Endothelial cell of hepatic sinusoid (primary cell): ENCODE measurements at regions not wholly inside any gene's neighbourhood (a gene's known extent, or its start where the extent isn't known, plus 50 kb on each side); places are given as distances from the start of the nearest gene placed in this dataset.
"Not testable (repeated sequence)": the region's sequence is repeated elsewhere in the genome, so short reads cannot be mapped to it uniquely, and the experiment has no call there.

Source experiments
- in situ Hi-C: cut with HindIII; loops from 2 replicates; pipeline ENCODE4 v1.10.0; 2017; ENCODE audit warnings: low sequenced_read_pairs

DNA sequence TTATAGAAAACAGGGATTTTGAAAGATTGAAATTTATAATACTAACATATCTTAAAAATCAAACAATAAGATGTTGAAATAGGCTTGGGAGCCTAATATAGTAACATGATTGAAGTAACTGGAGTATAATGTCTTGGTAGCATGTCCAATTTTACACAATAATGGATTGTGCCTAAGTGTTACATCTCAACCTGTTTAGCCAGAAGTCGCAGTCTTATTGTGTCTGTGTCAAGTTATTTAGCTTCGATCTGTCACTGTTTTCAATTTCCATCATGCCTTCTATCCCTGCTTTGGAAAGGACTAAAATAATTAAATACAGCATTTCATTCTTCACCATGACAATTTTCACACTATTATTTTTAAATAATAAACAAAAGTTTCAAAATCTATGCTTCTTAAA, 1352.2 kb downstream of the SI start:
- in situ Hi-C loops, result no loop called here

DNA sequence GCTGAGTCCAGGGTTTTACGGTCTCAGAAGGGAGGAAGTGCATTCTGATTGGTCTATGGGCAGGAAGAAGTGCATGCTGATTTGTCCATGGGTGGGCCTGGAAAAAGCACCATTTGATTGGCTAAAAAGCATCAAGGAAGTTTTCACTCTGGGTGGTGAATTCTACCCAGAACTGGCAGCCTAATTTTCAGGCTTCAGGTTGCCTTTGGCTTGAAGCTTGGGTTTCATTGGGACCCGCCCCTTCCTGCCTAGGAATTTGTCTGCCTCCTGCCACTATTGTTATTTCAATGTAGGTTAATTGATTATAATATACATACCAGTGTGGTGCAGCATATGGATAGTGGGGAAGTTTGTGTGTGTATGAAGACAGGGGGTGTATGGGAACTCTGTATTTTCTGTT, 1355.9 kb downstream of the SI start:
- in situ Hi-C loops, result no loop called here

DNA sequence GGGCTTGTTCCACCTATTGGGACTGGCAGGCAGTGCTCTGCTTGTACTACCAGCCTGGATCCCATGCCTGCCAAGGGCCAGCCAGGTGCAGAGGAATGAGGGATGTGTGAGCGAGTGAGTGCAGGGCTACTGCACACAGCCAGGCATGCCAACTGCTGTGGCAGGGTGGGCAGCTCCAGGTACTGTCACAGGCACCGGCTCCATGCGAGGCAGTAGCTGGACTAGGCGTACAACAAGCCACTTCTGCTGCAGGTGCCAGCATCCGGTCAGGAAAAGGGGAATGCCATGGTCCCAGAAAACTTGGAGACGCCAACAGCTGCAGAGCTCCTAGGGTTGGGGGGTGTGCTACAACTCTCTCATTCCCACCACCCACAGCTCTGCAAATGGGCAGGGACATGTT, 1356.7 kb downstream of the SI start:
- in situ Hi-C loops, result no loop called here

DNA sequence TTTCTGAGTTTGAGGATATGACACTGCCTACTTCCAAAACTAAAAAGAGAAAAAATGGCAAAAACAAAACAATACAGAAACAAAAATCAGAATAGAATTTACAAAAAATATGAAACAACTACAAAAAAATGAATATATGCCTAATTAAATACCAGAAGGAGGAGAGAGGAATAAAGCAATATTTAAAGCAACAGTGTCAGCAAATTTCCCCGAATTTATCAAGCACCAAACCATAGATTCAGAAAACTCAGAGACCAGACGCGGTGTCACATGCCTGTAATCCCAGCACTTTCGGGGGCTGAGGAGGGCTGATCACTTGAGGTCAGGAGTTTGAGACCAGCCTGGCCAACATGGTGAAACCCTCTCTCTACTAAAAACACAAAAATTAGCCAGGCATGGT, 1360.9 kb downstream of the SI start:
- in situ Hi-C loops, result no loop called here

DNA sequence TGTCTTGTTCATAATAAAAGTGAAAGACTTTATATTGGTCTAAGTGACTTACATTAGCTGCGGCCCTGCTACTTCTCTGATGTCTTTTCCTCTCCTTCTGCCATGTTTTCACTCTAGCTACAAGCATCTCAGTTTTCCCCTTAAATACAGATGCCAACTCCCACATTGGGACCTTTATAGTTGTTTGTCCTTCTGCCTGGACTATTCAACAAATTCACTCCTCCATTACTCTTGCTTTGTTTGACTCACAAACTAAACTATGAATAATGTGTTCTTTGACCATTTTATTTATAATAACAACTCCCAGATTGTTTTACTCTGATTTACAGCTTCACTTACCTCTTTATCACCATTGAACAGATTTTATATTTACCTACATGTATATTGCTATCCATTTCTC, 1369.9 kb downstream of the SI start:
- in situ Hi-C loops, result no loop called here

DNA sequence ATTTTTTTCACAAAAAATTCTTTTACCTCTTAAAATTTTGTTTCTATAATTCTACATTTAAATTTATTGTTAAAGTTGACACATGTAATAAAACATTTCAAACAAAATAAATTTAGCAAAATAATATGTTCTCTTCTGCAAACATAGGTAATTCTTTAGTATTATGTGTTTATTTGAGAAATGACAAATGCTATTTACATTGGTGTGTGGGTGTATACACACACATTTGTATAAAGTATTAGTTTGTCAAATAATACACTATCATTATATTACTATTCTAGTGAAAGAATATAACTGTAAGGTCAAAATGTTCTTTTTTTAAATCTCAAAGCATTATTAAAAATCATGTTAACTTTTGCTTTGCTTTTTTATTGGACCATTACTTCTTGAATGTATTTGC, 1370.6 kb downstream of the SI start:
- in situ Hi-C loops, result no loop called here

DNA sequence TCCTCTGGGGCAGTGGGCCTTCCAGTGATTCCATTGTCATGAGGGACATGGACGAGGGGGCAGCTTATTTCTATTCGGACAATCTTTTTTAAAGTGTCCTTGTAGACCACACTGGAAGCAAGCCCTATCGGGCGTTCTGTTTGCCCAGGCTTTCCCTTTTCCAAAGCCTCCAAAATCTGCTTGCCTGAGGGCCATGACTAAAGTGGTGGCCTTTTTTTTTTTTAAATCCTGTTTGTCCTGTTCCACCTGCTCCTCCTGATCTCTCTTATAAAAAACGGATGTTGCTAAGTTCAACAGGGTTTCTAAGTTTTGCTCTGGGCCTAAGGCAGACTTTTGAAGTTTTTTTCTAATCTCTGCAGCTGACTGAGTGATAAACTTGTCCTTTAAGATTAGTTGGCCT, 1380.1 kb downstream of the SI start:
- in situ Hi-C loops, result not testable (repeated sequence)

DNA sequence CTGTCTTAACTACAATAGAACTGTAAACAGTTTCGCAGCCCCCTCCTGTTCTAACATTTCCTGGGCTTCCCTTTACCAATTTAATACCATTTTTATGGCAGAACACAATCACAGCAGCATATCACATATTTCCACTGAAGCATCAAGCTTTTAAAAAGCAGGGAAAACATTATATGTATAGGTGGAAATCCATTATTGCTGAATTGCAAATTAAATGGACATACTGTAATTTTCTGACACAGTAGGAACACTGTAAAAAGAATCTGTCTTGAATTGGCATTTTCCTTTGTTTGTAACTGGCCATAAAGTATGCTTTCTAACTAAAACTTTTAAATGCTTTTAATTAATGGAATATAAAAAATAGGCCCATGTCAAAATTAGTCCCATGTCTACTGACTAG, 1385.8 kb downstream of the SI start:
- in situ Hi-C loops, result no loop called here

DNA sequence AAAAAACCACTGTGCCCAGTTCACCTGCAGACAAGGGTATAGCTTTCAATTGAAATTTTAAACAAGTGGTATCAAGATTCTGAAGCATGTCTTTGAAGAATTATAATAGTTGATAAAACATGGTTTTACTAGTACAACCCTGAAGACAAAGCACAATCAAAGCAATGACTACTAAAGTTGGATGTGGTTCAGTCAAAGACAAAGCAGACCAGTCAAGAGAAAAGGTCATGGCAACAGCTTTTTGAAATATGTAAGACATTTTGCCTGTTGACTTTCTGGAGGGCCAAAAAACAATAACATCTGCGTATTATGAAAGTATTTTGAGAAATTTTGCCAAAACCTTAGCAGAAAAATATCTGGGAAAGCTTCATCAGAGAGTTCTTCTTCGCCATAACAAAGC, 1393.6 kb downstream of the SI start:
- in situ Hi-C loops, result no loop called here

DNA sequence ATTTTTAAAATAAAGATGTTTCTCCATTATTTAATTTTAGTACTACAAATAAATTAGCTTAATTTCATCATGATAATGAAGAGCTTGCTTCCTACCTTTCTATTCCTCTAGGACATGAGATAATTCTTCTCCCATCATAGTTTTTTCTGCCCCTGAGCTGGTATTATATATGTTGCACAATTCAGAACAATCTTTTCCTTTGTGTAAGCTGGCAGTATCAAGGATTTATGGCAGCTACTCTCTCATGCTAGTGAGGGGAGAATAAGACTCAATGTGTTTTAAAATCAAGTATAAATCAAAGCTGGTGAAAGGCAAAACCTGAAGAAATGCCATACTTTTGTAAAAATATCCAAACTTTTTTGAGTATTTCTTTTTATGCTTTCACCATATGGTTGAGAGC, 1405.3 kb downstream of the SI start:
- in situ Hi-C loops, result no loop called here

DNA sequence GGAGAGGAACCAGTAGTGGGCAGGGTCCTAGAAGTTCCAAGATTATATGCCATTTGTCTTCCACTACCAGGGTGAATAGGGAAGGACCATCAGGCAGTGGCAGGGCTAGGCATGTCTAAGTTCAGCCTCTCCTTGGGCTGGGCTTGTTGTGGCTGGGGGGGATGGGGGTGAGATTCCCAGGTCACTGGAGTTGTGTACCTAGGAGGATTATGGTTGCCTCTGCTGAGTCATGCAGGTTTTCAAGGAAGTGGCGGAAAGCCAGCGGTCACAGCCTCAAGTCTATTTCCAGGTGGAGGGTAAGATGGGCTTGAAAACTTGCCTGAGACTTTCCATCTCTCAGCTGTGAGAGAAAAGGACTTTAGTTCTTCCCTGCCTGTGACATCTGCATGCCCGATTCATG, 1407.1 kb downstream of the SI start:
- in situ Hi-C loops, result no loop called here

DNA sequence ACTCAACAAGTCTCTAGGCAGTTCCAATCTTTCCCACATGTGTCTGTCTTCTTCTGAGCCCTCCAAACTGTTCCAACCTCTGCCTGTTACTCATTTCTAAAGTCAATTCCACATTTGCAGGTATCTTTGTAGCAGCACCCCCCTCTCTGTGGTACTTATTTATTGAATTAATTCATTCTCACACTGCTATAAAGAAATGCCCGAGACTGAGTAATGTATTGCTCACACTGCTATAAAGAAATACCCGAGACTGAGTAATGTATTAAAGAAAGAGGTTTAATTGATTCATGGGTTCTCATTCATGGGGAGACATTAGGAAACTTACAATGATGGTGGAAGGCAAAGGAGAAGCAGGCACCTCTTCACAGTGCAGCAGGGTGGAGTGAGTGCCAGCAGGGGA, 1413.8 kb downstream of the SI start:
- in situ Hi-C loops, result no loop called here

DNA sequence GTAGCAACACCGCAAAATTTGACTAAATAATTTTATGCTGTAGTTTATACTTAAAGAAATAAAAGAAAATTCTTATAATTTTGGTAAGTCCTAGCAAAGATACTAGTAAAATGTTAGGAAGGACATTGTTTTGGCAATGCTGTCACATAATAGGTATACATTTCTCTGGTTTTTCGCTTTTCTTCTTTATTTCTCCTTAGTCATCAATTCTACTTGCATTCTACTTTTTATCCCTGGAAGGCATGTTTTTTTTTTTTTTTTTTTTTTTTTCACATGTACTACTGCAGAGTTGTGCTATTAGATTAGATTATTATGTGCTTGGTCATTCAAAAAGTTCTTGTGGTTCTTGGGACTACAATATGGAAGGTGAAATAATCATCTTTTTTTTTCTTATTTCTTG, 1421.2 kb downstream of the SI start:
- in situ Hi-C loops, result no loop called here

DNA sequence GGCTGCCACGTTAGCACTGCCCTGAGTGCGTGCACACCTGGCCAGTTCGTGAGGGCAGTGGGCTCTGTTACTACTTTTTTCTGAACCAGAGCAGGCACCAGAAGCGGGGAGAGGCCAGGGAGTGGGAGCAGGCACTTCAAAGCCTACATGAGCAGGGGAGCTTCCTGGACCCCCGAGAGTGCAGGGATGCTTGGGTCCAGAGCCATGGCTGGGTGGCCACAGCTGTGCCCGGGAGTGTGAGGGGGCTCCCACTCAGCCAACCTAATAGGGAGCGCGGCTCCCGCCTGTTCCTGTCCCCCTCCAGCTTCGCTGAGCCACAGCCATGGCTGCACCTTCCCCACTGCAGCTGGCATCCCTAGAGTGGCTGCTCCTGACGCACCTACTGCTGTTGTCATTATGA, 1423.3 kb downstream of the SI start:
- in situ Hi-C loops, result no loop called here

DNA sequence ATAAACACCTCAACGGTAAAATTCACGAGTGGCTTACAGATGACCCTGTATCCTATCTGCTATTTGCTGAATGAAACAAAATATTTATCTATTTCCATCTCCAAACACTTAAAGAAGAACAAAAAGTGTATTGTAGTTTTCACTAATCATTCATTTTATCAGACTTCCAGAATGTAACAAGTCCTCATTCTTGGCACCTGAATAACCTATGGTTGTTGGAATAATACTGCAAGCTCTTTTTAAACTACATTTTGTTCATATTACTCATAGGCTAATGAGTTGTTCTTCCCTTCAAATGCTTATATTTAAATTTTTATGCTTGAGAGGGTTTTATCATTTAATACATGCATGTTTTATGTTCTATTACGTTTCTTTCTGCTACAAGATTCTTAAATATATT, 1434.1 kb downstream of the SI start:
- in situ Hi-C loops, result no loop called here

DNA sequence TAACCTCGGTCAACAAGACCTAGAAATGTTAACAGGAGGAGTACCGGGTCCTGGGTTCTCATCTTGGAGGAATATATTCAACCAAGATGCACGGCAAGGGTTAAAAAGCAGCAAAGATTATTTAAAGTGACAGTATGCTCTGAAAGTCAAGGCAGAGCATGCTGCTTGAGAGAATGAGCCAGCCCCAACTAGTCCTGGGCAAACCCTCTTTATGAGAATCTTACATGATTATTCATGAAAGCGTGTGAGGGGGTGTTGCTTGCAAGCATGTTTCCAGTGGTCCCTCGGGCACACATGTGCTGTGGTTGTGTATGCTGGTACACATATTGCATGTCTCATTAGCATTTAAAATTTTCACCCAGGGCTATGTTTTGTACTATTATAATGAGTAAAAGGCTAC, 1445.6 kb downstream of the SI start:
- in situ Hi-C loops, result no loop called here

DNA sequence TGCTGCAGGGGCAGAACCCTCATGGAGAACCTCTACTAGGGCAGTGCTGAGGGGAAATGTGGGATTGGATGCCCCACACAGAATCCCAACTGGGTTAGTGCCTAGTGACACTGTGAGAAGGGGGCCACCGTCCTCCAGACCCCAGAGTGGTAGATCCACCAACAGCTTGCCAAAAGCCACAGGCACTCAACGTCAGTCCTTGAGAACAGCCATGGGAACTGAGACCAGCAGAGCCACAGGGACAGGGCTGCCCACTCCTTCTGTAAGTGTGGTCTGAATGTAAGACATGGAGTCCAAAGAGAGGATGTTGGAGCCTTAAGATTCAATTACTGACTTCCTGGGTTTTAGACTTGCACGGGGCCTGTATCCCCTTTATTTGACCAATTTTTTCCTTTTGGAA, 1451.5 kb downstream of the SI start:
- in situ Hi-C loops, result no loop called here

DNA sequence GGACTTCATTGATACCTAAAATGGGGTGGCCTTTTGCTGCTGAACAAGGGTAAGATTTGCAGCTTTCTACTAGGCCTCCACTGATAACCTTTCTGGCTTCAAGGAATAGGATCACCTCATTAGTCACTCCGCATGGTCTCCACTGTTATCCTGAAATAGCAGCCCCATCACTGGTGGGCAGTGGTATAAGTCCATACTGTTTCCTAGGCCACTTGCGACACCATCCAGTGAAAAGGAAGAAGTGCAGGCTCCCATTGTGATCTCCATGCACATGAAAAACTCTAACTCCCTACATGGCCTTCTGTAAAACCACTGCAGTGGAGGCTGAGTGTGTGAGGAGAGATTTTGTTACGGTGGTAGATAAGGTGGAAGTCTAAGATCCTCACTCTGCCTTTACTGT, 1455.9 kb downstream of the SI start:
- in situ Hi-C loops, result no loop called here

DNA sequence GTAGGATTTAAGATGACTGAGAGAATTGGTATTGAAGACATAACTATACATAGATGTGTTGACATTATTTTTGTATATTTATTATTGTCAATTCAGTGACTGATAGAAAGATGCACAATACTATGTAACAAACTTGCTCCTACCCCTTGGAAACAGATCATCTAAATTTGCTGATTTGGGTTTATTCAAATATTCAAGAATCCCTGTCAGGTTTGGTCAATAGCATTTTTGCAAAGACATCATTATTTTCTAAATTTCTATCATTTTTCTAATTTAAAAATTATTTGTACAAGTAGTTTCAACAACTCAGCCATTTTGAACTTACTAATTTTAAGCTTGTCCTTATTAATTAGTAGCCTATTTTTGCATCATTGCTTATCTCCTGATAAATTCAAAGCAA, 1463.4 kb downstream of the SI start:
- in situ Hi-C loops, result no loop called here

DNA sequence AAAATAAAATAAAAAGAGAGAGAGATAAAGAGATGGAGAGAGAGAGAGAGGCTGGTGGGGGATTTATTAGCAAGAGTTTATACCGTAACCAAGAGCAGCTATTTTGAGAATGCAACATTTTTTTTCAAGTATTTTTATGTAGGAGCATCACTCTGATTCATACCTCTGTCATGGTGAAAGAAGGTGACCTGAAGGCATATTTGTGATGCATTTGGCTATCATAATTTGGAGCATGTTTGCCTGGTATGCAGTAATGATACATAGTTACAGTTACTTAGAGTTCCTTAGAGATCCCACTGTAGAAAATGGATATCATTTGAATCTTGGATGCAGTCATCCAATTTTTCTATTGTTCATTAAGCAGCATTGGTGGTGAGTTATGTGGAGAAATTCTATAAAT, 1472.4 kb downstream of the SI start:
- in situ Hi-C loops, result no loop called here

DNA sequence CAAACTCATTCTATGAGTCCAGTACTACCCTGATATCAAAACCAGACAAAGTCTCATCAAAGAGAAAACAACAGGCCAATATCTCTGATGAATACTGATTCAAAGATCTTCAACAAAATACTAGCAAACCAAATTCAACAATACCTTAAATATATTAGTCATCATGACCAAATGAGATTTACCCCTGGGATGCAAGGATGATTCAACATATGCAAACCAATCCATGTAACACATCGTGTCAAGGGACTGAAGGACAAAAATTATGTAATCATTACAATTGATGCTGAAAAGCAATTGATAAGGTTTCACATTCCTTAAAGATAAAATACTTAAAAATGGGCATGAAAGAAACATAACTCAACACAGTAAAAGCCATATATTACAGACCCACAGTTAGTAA, 1476.9 kb downstream of the SI start:
- in situ Hi-C loops, result no loop called here

DNA sequence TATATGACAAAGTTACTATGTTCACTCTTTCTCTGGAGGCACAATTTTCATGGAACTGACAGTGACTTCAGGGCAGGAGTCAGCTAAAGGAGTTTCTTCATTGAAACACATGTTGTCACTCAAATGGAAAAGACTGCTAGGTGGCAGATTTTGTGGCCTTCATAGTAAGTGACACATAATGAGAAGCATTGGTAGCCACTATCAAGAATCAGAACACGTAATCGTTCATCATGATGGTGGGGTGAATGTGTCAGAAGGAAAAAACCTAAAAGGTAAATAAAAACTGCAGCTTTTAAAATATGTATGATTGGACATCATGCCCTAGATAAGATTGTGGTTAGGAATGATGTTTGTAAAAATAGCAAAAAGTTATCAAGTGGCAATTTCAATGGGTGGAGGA, 1491.0 kb downstream of the SI start:
- in situ Hi-C loops, result no loop called here

DNA sequence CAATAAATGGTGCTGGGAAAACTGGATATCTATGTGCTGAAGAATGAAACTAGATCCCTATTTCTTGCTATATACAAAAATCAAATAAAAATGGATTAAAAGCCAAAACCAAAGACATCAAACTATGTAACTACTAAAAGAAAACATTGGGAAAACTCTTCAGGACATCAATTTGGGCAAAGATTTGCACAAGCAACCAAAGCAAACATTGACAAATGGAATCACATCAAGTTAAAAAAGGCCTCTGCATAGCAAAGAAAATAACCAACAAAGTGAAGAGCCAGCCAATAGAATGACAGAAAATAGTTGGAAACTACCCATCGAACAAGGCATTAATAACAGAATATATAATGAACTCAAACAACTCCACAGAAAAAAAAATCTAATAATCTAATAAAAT, 1495.3 kb downstream of the SI start:
- in situ Hi-C loops, result no loop called here

DNA sequence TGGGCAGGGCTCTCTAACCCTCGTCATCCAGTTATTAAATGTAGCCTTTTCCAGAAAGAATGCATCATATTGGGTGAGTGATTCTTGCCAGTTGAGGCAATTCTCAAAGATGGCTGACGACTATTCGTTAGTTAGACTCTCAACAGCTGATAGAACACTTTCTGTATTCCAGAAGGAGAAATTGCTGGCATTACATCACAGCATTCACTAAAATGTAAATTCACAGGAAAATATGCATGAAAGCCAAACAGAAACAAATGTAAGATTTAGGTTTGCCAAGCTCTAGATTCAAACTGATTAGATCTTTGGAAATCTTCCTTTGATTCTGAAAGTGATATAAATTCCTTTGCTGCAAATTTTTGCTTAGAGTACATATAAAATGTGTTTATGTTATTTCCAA, 1501.0 kb downstream of the SI start:
- in situ Hi-C loops, result no loop called here
